H9 (cell line): ENCODE measurements at regions not wholly inside any gene's neighbourhood (a gene's known extent, or its start where the extent isn't known, plus 50 kb on each side); places are given as distances from the start of the nearest gene placed in this dataset.

ENCODE experiments used
- DNase-seq: peaks from one replicate; pipeline ENCODE4 v3.0.0-alpha.2; 2017
- H2AFZ ChIP-seq: one replicate; pipeline ENCODE4 v1.6.1; 2013; ENCODE audit warnings: mild to moderate bottlenecking, low read length, control low read depth, moderate library complexity
- H2AK5ac ChIP-seq: 2 replicates; pipeline ENCODE4 v1.6.1; 2013; ENCODE audit warnings: low read length, control low read depth, mixed read lengths; ENCODE audit not compliant: insufficient read length
- H2BK120ac ChIP-seq: one replicate; pipeline ENCODE4 v1.6.1; 2013; ENCODE audit warnings: low read depth, mild to moderate bottlenecking, low read length, control low read depth, inconsistent platforms; ENCODE audit not compliant: poor library complexity, severe bottlenecking
- H2BK12ac ChIP-seq: 2 replicates; pipeline ENCODE4 v1.6.1; 2013; ENCODE audit warnings: low read length, control low read depth, mixed read lengths, low read depth; ENCODE audit not compliant: insufficient read length
- H2BK15ac ChIP-seq: 2 replicates; pipeline ENCODE4 v1.6.1; 2013; ENCODE audit warnings: low read depth, low read length, control low read depth
- H2BK20ac ChIP-seq: one replicate; pipeline ENCODE4 v1.6.1; 2013; ENCODE audit warnings: low read depth, mild to moderate bottlenecking, low read length, control low read depth, inconsistent platforms; ENCODE audit not compliant: poor library complexity, severe bottlenecking
- H2BK5ac ChIP-seq: 2 replicates; pipeline ENCODE4 v1.6.1; 2013; ENCODE audit warnings: low read length, control low read depth, mixed read lengths; ENCODE audit not compliant: insufficient read length
- H3K14ac ChIP-seq: 2 replicates; pipeline ENCODE4 v1.6.1; 2013; ENCODE audit warnings: low read length, control low read depth; ENCODE audit not compliant: insufficient read depth
- H3K18ac ChIP-seq: 2 replicates; pipeline ENCODE4 v1.6.1; 2013; ENCODE audit warnings: low read depth, mild to moderate bottlenecking, mixed read lengths, low read length, control low read depth; ENCODE audit not compliant: insufficient read length
- H3K23ac ChIP-seq: 2 replicates; pipeline ENCODE4 v1.6.1; 2013; ENCODE audit warnings: low read length, control low read depth, mixed read lengths, low read depth; ENCODE audit not compliant: insufficient read length
- H3K23me2 ChIP-seq: 2 replicates; pipeline ENCODE4 v1.6.1; 2013; ENCODE audit warnings: low read depth, mild to moderate bottlenecking, mixed read lengths, low read length, control low read depth; ENCODE audit not compliant: insufficient read length, poor library complexity, severe bottlenecking
- H3K27ac ChIP-seq: 2 replicates; pipeline ENCODE4 v1.5.1; 2013; ENCODE audit warnings: low read length, control low read depth, mixed read lengths, low read depth; ENCODE audit not compliant: insufficient read length
- H3K27me3 ChIP-seq: 2 replicates; pipeline ENCODE4 v1.6.1; 2013; ENCODE audit warnings: low read length, control low read depth, inconsistent platforms; ENCODE audit not compliant: insufficient read depth
- H3K4ac ChIP-seq: 2 replicates; pipeline ENCODE4 v1.6.1; 2013; ENCODE audit warnings: low read depth, mild to moderate bottlenecking, control low read depth, inconsistent platforms, low read length, moderate library complexity
- H3K4me1 ChIP-seq: 2 replicates; pipeline ENCODE4 v1.6.1; 2013; ENCODE audit warnings: low read length, control low read depth, inconsistent platforms; ENCODE audit not compliant: insufficient read depth
- H3K4me2 ChIP-seq: 2 replicates; pipeline ENCODE4 v1.6.1; 2013; ENCODE audit warnings: low read length, control low read depth, mixed read lengths; ENCODE audit not compliant: insufficient read length, insufficient read depth
- H3K56ac ChIP-seq: 2 replicates; pipeline ENCODE4 v1.6.1; 2013; ENCODE audit warnings: low read depth, mild to moderate bottlenecking, mixed read lengths, low read length, control low read depth; ENCODE audit not compliant: insufficient read length
- H3K79me1 ChIP-seq: 2 replicates; pipeline ENCODE4 v1.6.1; 2013; ENCODE audit warnings: low read depth, mild to moderate bottlenecking, moderate library complexity, low read length, control low read depth, inconsistent platforms; ENCODE audit not compliant: insufficient read depth, poor library complexity, severe bottlenecking
- H3K79me2 ChIP-seq: 2 replicates; pipeline ENCODE4 v1.6.1; 2013; ENCODE audit warnings: low read length, control low read depth, inconsistent platforms; ENCODE audit not compliant: insufficient read depth
- H3K9ac ChIP-seq: 2 replicates; pipeline ENCODE4 v1.6.1; 2013; ENCODE audit warnings: low read length, control low read depth, mixed read lengths; ENCODE audit not compliant: insufficient read length; ENCODE audit errors: extremely low read depth
- H3K9me3 ChIP-seq: one replicate; pipeline ENCODE4 v1.6.1; 2013; ENCODE audit warnings: low read depth, low read length, inconsistent platforms; ENCODE audit not compliant: control insufficient read depth
- H3T11ph ChIP-seq: one replicate; pipeline ENCODE4 v1.6.1; 2013; ENCODE audit warnings: mild to moderate bottlenecking, low read length, control low read depth, inconsistent platforms
- H4K20me1 ChIP-seq: one replicate; pipeline ENCODE4 v1.6.1; 2013; ENCODE audit not compliant: control insufficient read depth, insufficient read length, insufficient read depth
- H4K5ac ChIP-seq: 2 replicates; pipeline ENCODE4 v1.6.1; 2013; ENCODE audit warnings: low read depth, mild to moderate bottlenecking, mixed read lengths, low read length, control low read depth; ENCODE audit not compliant: insufficient read length
- H4K8ac ChIP-seq: replicated peaks from 2 replicates; pipeline ENCODE4 v1.6.1; 2013; ENCODE audit warnings: low read length, control low read depth, mixed read lengths, low read depth; ENCODE audit not compliant: insufficient read length
- H4K91ac ChIP-seq: 2 replicates; pipeline ENCODE4 v1.6.1; 2013; ENCODE audit warnings: low read depth, mild to moderate bottlenecking, moderate library complexity, mixed read lengths, low read length, control low read depth; ENCODE audit not compliant: insufficient read length
- H3K27ac Mint-ChIP-seq, 3 experiments: 2 replicates in 2 of 3; 3 replicates in 1 of 3; pipeline ENCODE4 v1.8.0; 2020 to 2021; ENCODE audit warnings: mixed read lengths in 3 of 3, mild to moderate bottlenecking in 1 of 3, moderate library complexity in 1 of 3
- H3K27me3 Mint-ChIP-seq: 2 replicates; pipeline ENCODE4 v1.8.0; 2021; ENCODE audit warnings: low read depth, mild to moderate bottlenecking, moderate library complexity, mixed read lengths
- H3K36me3 Mint-ChIP-seq, 3 experiments: 2 replicates in 2 of 3; 3 replicates in 1 of 3; pipeline ENCODE4 v1.8.0; 2020 to 2021; ENCODE audit warnings: low read depth in 3 of 3, mixed read lengths in 3 of 3; ENCODE audit not compliant: insufficient read depth in 1 of 3
- H3K4me1 Mint-ChIP-seq, 2 experiments: 2 replicates each; pipeline ENCODE4 v1.8.0; 2020; ENCODE audit warnings: mixed read lengths in 2 of 2
- H3K4me3 Mint-ChIP-seq, 2 experiments: 2 replicates in 1 of 2; 3 replicates in 1 of 2; pipeline ENCODE4 v1.8.0; 2020 to 2021; ENCODE audit warnings: mild to moderate bottlenecking in 2 of 2, mixed read lengths in 2 of 2, moderate library complexity in 1 of 2
- H3K9me3 Mint-ChIP-seq, 2 experiments: 2 replicates in 1 of 2; 3 replicates in 1 of 2; pipeline ENCODE4 v1.8.0; 2020; ENCODE audit warnings: mild to moderate bottlenecking in 2 of 2, mixed read lengths in 2 of 2, moderate library complexity in 1 of 2
- WGBS: extraction: QIAGEN DNeasy Blood & Tissue Kit; methylation state at CpG from one replicate; pipeline ENCODE4 v1.1.7; 2013; ENCODE audit warnings: missing lambda C conversion rate, low lambda C conversion rate, mixed read lengths; ENCODE audit not compliant: insufficient read length; ENCODE audit errors: extremely low coverage; 5-methylcytosine and 5-hydroxymethylcytosine counted together
- TF ChIP-seq, protein P1 (sequence below): fragments of 200-600 bp; sonication (generic); conservative IDR thresholded peaks from 3 replicates; pipeline ENCODE4 v1.8.0; 2021; ENCODE audit warnings: antibody characterized with exemption, mild to moderate bottlenecking

DNA sequence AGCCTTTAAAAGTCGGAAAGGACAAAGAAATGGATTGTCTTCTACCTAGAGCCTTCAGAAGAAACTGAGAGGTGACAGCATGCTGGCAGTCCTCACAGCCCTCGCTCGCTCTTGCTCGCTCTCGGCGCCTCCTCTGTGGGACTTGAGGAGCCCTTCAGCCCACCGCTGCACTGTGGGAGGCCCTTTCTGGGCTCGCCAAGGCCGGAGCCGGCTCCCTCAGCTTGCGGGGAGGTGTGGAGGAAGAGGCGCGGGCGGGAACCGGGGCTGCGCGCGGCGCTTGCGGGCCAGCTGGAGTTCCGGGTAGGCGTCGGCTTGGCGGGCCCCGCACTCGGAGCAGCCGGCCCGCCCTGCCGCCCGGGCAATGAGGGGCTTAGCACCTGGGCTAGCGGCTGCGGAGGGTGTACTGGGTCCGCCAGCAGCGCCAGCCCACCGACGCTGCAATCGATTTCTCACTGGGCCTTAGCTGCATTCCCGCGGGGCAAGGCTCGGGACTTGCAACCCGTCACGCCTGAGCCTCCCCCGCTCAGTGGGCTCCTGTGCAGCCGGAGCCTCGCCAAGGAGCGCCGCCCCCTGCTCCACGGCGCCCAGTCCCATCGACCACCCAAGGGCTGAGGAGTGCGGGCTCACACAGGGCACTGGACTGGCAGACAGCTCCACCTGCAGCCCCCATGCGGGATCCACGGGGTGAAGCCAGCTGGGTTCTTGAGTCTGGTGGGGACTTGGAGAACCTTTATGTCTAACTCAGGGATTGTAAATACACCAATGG is 953.8 kb upstream of the GBE1 start:
- Mint-ChIP-seq H3K4me3 (no peak overlapping the region), H3K27me3 (no peaks in the 10 kb centered on the region), H3K9me3 (peaks cover 6 to 23% of the 10 kb centered on the region in 2 experiments; a peak in 4 of 5 replicates), H3K4me1 (no peaks in the 10 kb centered on the region; a peak in 1 of 4 replicates), H3K36me3 (peaks cover 5 to 18% (median 6%) of the 10 kb centered on the region in 3 experiments; a peak in 6 of 7 replicates), H3K27ac (no peak overlapping the region)
- no peak overlapping the region for H4K8ac ChIP-seq
- no peak overlapping the region for H3K4ac ChIP-seq
- no peak for DNase-seq
- no peak overlapping the region for H3K9ac ChIP-seq
- no peak overlapping the region for H4K91ac ChIP-seq
- no peaks in the 10 kb centered on the region for H3K27me3 ChIP-seq
- H3K23ac ChIP-seq = no peak overlapping the region
- H3K79me1 ChIP-seq = no peaks in the 10 kb centered on the region
- no CpG with 5 or more reads among the region's 53 CpGs for WGBS
- H3T11ph ChIP-seq = no peak overlapping the region
- no peaks in the 10 kb centered on the region for H3K23me2 ChIP-seq
- H2BK12ac ChIP-seq = no peak overlapping the region
- no peak overlapping the region for H2AK5ac ChIP-seq
- no peaks in the 10 kb centered on the region for H3K4me1 ChIP-seq
- no peak overlapping the region for H2BK120ac ChIP-seq
- no peak overlapping the region for H4K5ac ChIP-seq
- no peak overlapping the region for H2AFZ ChIP-seq
- H3K9me3 ChIP-seq = no peaks in the 10 kb centered on the region
- TF ChIP-seq, protein P1, sequence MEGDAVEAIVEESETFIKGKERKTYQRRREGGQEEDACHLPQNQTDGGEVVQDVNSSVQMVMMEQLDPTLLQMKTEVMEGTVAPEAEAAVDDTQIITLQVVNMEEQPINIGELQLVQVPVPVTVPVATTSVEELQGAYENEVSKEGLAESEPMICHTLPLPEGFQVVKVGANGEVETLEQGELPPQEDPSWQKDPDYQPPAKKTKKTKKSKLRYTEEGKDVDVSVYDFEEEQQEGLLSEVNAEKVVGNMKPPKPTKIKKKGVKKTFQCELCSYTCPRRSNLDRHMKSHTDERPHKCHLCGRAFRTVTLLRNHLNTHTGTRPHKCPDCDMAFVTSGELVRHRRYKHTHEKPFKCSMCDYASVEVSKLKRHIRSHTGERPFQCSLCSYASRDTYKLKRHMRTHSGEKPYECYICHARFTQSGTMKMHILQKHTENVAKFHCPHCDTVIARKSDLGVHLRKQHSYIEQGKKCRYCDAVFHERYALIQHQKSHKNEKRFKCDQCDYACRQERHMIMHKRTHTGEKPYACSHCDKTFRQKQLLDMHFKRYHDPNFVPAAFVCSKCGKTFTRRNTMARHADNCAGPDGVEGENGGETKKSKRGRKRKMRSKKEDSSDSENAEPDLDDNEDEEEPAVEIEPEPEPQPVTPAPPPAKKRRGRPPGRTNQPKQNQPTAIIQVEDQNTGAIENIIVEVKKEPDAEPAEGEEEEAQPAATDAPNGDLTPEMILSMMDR = no peak
- H2BK5ac ChIP-seq = no peak overlapping the region
- no peak overlapping the region for H3K27ac ChIP-seq
- no peak overlapping the region for H3K14ac ChIP-seq
- H4K20me1 ChIP-seq = no peaks in the 10 kb centered on the region
- no peak overlapping the region for H3K18ac ChIP-seq
- H2BK20ac ChIP-seq = no peak overlapping the region
- no peaks in the 10 kb centered on the region for H3K79me2 ChIP-seq
- no peak overlapping the region for H3K56ac ChIP-seq
- H2BK15ac ChIP-seq = no peak overlapping the region
- H3K4me2 ChIP-seq = no peak overlapping the region
